ENCODE measurements at regions not wholly inside any gene's neighbourhood (a gene's known extent, or its start where the extent isn't known, plus 50 kb on each side); places are given as distances from the start of the nearest gene placed in this dataset.

DNA sequence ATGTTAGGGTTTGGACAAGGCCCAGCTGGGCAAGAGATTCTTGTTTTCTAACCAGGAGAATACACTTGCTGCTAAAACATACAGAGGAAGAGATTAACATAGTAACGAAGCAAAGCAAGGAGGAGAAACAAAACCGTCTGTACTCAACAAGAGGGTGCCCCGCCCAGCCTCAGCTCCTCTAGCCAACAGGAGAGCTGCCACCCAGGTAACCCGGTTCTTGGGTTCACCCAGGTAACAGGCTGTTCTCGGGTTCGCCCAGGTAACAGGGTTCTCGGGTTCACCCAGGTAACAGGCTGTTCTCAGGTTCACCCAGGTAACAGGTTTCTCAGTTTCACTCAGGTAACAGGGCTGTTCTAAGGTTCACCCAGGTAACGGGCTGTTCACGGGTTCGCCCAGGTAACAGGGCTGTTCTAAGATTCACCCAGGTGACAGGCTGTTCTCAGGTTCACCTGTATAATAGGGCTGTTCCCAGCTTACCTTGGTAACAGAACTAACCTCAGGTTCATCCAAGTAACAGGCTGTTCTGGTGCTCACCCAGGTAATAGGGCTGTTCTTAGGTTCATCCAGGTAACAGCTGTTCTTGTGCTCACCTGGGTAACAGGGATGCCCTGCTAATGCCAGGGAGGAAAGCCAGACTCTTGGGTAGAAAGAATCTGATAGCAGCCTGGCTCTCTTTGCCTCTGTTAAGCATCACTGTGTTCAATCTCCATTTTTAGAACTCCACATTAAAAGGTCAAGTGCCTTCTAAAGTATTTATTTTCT lies 271.6 kb downstream of the SYK start:
- DNase-seq = no peak

GRCh38 chr9:91073811-91074771 lies 272.5 kb downstream of the SYK start:
- no peak for DNase-seq

- DNase-seq = no peak
Observed at GRCh38 chr9:91074866-91075265, 273.2 kb downstream of the SYK start.

DNA sequence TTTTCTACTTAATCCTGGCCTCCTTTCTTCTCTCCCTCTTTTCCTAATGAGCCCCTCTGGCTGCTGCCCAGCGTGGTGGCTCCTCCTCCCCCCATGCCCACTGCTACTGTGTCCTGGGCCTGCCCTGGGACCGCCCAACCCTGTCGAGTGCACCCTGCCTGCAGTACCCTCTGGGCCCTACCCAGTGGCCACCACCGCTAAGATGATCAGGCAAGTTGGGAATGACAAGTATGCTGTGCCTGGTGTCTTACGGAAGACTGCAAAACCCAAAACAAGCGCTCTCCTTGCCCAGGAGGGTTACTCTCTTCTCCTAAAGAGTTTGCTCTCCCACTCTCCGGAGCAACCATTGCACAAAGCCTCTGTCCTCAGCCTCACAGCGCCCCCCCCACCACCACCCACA lies 273.7 kb downstream of the SYK start:
- DNase-seq = no peak

- DNase-seq = no peak
Observed at GRCh38 chr9:91077624-91078368, 276.2 kb downstream of the SYK start.

DNA sequence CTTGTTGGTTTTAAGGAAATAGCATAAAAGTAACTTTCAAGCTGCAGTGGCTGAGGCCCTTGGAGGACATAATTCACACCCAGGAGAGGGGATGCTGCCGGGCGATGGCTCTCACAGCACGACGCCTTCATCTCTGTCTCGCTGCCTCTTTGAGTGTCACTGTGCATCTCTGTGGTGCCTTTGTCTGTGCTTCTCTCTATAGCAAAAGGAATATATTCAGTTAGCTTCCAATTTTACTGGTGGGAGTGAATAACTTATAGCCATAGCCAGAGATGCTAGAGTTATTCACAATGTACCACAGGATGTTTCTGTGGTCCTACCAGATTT lies 276.7 kb downstream of the SYK start:
- no peak for DNase-seq

DNA sequence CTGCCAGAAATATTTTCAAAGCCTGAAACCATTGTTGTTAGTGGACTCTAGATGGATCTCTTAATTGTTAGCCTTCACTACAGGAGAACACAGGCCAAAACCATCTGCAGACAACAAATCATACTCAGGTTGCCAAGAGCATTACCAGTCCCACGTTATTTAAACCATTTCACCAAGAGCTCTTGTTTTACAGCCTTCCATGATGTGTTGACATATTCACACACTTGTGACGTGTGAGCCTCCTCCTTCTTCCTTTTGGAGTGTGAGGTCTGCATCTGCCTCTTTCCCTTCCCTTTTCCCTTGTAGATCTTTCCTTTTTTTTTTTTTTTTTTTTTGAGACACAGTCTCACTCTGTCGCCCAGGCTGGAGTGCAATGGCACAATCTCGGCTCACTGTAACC lies 279.0 kb downstream of the AUH start:
- DNase-seq = no peak

DNA sequence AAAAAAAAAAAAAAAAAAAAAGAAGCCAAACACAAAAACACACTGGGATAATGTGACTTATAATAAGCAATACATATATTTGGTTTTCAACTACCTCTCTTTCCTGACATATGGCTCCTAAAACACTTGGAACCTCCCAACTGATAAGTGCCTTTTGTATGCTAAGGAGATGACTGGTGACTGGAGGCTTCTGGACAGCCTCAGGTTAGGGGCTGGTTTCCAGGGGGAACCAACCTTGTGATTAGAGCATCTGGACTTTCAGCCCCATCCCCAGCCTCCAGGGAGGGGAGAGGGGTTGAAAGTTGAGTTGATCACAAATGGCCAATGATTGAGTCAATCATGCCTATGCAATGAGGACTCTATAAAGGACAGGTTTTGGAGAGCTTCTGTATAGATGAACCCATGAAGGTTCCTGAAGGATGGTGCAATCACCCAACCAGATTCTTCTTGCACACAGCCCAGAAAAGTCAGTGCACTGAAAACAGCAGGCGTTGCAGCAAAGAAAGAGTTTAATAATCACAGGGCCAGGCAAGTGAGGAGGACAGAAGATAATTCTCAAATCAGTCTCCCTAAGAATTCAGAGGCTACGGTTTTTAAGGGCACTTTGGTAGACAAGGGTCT lies 276.7 kb downstream of the AUH start:
- no peak for DNase-seq

GRCh38 chr9:91085517-91086291 lies 276.0 kb downstream of the AUH start:
- no peak for DNase-seq

DNA sequence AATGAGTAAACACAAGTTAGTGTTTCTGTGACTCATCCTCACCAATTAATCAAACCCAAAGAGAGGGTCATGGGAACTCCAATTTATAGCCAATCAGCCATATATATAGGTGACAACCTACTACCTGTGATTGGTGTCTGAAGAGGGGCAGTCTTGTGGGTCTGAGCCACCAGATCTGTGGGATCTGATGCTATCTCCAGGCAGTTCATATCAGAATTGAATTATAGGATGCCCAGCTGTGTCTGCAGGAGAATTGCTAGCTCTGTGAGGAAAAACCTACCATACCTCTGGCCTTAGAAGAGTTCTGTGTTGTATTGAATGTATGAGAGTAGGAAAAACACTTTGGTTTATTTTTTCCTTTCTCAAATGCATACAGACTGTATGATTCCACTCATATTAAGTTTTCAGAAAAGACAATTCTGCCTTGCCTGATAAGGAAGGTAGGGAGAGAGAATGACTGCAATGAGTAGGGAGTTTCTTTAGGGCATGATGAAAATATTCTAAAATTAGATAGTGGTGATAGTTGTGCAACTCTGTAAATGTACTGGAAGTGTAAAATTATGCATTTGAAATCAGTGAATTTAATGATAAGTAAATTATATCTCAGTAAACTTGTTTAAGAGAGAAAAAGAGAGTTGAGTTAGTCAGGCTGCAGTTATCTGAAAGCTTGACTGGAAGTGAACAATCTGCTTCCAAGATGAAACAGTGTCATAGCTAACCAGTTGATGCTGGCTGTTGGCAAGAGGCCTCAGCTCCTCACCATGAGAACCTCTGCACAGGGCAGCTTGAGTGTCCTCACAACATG lies 274.9 kb downstream of the AUH start:
- DNase-seq = no peak

- no peak for DNase-seq
Observed at GRCh38 chr9:91087462-91087759, 274.3 kb downstream of the AUH start.

DNA sequence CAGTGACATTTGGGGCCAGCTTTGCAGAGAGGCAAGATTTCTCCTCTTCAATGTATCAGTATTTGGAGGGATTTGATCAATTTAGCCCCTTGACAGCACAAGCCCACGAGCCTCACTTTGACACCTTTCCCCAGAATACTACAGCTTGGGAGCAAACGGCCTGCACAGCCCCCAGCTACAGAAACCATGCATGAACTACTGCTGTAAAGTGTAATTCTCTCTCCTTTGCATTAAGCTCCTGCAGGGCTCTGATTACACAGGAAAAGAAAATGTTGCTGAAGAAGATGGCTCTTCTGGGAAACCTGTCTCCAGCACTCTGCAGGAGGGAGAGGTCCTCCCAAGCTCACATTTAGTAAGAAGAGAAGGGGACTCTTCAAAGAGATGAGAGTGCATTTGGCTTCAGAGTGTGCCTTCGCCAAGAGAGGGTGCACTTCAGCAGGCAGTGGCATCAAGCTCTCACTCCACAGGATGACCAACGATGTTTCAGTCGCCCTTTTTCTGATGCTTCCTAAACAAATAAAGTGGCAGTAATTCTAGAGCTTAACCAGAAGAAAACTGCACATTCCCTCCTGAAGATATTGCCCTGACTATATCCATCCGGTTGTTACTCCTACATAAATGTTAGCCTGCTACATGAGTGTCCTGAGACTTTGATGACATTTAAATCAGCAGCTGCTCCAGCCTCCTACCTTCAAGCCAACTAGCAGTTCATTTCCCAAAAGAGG lies 272.2 kb downstream of the AUH start:
- no peak for DNase-seq

DNA sequence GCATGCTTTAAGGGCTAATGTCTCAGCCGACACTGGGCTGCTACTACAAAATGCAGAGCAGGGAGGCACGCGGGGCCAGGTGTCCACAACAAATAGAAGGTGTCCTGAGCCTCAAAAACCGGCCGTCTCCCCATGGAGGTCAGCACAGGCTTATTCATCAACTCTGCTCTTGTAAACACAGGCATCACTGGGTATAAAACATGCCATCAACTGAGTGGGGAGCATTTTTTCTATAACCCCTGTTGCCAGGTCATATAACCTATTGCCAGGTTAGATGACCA lies 271.6 kb downstream of the AUH start:
- no peak for DNase-seq

- DNase-seq = no peak
Observed at GRCh38 chr9:91092214-91092613, 269.5 kb downstream of the AUH start.

GRCh38 chr9:91094324-91095088 lies 267.2 kb downstream of the AUH start:
- no peak for DNase-seq

GRCh38 chr9:91098203-91098850 lies 263.4 kb downstream of the AUH start:
- DNase-seq = no peak

DNA sequence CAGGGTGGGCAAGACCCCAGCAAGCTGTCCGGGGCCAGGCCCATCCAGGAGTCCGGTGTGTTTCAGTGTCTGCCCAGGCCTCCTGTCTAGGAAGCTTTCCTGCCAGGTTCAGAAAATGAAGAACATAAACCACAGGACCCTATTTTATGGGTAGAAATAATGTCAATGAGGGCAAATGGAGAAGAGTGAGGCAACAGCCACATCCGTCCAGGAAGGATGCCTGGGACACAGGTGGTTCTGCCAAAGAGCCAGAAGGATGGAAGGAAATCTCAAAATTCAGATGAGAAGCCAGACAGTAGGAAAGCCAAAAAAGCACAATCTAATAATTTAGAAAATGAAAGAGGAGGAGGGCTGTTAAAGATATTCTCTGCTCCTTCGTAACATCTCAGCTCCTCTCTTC lies 262.3 kb downstream of the AUH start:
- DNase-seq = no peak

GRCh38 chr9:91100878-91101450 lies 260.8 kb downstream of the AUH start:
- no peak for DNase-seq

GRCh38 chr9:91101611-91102168 lies 260.0 kb downstream of the AUH start:
- DNase-seq = no peak

All from T1000 (cell line).